Astrocyte of the cerebellum (primary cell): ENCODE measurements at regions not wholly inside any gene's neighbourhood (a gene's known extent, or its start where the extent isn't known, plus 50 kb on each side); places are given as distances from the start of the nearest gene placed in this dataset.

Experiments
- DNase-seq: peaks from one replicate; pipeline ENCODE4 v3.0.0-alpha.2; 2011; ENCODE audit warnings: low read depth
- H3K4me3 ChIP-seq: 2 replicates; pipeline ENCODE4 v1.5.1; 2011; ENCODE audit warnings: mild to moderate bottlenecking, low read depth, low read length, moderate library complexity
- in situ Hi-C: cut with HindIII; loops from 2 replicates; pipeline ENCODE4 v1.10.0; 2017; ENCODE audit warnings: low sequenced_read_pairs
- TF ChIP-seq, protein P1 (sequence below): IDR thresholded peaks from 2 replicates; pipeline ENCODE4 v1.5.1; 2012; ENCODE audit warnings: low read length, low read depth, moderate library complexity, mild to moderate bottlenecking; ENCODE audit errors: missing control alignments

DNA sequence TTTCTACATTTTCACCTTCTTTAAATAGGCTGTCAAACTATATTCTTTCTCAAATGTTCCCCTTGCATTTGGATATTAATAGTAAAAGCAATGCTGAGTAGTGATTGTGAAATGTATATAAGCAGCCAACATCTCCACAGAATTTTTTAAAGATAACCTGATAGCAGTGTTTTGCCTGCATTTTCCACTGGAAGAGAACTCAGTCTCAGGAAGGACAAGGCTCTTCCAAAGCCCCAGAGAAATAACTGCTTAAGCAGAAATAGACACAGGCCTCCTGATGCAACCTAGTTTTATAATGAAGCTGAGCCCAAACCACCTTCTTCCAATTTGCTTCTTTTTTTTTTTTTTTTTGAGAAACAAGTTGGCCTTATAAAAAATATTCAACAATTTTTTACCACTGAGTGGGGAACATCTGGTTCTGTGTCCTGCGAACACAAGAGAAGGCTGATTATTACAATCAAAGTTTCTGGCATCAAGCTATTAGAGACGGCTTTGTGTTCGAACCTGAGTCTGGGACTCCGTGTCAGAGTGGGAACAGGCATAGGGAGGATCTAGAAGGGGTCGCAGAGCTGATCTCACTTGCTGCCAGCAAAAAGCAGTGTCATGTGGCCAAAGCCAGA lies 332.5 kb upstream of the TBL1XR1 start:
- H3K4me3 ChIP-seq: no peak overlapping the region
- TF ChIP-seq, protein P1, sequence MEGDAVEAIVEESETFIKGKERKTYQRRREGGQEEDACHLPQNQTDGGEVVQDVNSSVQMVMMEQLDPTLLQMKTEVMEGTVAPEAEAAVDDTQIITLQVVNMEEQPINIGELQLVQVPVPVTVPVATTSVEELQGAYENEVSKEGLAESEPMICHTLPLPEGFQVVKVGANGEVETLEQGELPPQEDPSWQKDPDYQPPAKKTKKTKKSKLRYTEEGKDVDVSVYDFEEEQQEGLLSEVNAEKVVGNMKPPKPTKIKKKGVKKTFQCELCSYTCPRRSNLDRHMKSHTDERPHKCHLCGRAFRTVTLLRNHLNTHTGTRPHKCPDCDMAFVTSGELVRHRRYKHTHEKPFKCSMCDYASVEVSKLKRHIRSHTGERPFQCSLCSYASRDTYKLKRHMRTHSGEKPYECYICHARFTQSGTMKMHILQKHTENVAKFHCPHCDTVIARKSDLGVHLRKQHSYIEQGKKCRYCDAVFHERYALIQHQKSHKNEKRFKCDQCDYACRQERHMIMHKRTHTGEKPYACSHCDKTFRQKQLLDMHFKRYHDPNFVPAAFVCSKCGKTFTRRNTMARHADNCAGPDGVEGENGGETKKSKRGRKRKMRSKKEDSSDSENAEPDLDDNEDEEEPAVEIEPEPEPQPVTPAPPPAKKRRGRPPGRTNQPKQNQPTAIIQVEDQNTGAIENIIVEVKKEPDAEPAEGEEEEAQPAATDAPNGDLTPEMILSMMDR: no peak
- in situ Hi-C loops: no loop called here
- no peak for DNase-seq

DNA sequence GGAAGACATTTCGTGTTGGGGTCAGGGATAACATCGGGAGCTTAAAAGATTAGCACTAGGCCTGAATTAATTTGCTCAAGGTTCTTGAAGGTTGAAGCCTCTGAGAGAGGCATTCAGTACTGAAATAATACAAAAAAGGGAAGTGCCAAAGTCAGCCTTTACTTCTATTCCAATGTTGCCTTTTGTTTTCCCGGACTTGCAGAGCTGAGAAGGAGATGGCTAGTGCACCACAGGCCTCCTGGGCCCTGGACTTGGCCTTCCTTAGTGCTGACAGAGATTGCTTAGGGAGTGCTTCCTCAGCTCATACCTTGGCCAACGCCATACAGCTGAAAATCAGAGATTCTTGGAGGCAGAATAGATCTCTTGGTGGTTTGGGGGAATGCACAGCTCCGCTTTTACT lies 333.6 kb upstream of the TBL1XR1 start:
- in situ Hi-C loops: no loop called here
- H3K4me3 ChIP-seq: no peak overlapping the region
- TF ChIP-seq, protein P1: no peak
- no peak for DNase-seq

DNA sequence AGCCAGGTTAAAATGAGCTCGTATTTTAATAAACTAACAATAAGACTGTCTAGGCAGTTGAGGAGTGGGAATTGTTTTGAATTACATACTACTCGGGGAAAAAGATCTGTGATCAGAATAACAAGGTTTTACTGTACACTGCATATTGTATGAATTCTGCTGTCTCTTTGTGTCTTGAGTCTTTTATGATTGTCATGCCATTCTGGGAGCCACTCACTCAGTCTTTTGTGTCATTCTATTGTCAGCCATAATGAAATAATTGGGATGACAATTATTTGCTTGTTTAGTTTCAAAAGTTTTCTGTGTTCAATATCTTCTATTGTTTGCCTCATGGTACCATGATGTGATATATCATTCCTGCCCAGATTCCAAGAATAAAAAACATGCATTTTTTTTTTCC lies 339.6 kb upstream of the TBL1XR1 start:
- in situ Hi-C loops: no loop called here
- H3K4me3 ChIP-seq: no peak overlapping the region
- TF ChIP-seq, protein P1: no peak
- no peak for DNase-seq

DNA sequence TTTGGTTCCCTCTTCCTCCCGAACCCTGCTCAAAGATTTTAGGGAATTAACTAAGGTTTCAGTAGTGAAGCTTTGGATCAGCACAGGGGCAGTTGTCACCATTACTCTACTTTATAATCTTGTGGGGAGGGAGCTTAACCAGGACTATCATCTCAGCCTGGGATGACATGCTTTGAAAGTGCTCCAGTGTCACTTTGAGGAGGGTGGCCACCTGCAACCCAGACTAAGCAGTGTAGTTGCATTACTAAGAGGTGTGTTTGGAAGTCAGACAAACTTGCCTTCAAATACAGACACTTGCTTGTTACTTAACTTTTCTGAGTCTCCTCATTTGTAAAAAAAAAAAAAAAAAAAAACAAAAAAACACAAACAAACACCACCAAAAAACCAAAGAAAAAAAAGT lies 340.3 kb upstream of the TBL1XR1 start:
- in situ Hi-C loops: no loop called here

DNA sequence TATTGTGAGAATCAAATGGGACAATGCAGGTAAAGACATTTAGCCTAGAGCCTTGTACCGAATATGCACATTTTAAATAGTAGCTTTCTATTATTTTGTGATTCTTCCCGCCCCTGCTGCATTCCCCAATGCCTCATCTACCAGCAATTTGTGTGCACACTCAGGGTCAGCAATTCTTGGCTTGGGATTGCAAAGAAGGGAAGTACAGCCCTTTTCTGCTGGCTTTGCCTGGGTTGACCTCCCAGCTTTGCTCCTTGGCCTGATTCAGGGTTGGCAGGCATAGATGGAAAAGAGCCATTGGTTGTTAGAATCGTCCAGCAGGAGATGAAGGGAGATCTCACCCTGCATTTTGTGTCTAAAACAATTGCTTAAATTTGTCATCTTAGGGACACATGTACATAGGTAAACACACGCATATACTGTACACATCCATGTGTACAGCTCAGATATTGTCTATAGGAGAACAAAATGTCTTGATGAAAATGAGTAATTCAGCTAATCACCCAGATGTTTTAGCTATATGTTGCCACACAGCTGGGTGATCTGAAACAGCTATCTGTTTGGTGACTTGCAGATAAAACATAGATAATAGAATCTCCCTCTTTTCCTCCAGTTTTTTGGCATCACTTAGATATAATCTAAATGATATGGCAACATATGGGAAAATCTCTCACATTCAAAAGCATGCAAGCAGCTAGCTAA lies 340.9 kb upstream of the TBL1XR1 start:
- DNase-seq: peak; percentile 50
- H3K4me3 ChIP-seq: no peak overlapping the region
- in situ Hi-C loops: no loop called here
- TF ChIP-seq, protein P1: no peak

More for the DNA sequence above, 340.3 kb upstream of the TBL1XR1 start:
- DNase-seq: no peak
- no peak overlapping the region for H3K4me3 ChIP-seq
- TF ChIP-seq, protein P1: no peak

DNA sequence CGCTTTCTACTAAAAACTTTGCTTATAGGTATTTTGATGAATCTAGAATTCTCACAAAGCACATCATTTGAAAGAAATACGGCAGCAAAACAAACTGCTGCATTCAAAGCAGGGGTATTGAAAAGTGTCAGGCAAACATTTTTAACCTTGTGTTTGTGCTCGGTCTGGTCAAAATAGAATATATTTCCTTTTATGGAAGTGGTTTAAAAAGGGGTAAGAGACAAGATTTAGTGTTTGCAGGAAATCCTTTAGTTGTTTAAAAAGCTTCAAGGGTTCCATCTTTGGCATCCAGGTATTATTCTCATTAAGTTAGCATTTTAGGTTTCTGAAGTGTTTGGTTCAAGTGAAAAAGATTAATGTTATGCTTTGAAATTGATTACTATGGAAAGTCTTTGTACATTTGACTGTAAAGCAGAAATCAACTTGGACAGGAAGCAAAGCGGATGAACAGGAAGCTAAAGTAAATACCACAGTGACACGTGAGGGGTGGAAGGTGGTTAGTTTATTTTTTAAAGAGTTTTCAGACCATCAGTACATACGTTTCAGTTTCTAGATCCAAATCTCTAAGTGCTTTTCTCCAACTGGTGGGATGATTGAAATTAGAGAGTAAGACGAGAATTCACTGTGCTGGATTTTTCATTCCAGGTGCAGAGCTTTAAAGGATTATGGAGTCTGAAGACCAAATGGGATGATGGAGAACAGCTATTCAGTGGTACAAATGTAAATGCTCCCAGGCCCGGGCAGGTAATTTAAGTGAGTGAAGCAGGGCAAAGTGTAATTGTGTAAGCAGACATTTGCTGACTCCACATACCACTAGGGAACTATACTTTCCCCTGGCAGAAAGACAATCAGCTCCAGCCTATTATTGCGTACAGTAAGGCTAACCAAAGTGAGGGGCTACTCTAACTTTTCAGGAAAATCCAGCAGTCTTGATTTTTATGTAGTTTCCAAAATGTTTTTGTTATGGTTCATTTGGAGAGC lies 341.8 kb upstream of the TBL1XR1 start:
- no peak overlapping the region for H3K4me3 ChIP-seq
- in situ Hi-C loops: no loop called here
- no peak for DNase-seq
- TF ChIP-seq, protein P1: no peak
